ENCODE measurements at regions not wholly inside any gene's neighbourhood (a gene's known extent, or its start where the extent isn't known, plus 50 kb on each side); places are given as distances from the start of the nearest gene placed in this dataset.

DNA sequence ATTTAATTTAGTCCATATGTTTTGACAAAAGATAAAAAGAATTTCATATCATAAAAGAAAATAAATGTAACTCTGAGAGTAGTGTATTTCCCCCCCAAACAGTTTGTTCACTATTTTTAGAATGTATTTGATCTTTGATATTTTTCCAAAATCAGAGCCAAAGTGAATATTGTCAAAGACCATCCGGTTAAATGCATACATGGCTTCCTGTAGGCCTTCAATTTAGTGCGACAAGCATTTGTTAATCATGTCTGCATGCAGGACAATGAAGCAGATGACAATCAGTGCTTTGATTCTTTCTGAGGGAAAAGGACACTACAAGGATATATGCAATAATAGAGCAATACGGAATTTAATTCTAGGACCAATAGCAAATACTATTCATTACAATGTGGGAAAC lies 79.8 kb downstream of the ACTBL2 start:
- TF ChIP-seq, protein P1, sequence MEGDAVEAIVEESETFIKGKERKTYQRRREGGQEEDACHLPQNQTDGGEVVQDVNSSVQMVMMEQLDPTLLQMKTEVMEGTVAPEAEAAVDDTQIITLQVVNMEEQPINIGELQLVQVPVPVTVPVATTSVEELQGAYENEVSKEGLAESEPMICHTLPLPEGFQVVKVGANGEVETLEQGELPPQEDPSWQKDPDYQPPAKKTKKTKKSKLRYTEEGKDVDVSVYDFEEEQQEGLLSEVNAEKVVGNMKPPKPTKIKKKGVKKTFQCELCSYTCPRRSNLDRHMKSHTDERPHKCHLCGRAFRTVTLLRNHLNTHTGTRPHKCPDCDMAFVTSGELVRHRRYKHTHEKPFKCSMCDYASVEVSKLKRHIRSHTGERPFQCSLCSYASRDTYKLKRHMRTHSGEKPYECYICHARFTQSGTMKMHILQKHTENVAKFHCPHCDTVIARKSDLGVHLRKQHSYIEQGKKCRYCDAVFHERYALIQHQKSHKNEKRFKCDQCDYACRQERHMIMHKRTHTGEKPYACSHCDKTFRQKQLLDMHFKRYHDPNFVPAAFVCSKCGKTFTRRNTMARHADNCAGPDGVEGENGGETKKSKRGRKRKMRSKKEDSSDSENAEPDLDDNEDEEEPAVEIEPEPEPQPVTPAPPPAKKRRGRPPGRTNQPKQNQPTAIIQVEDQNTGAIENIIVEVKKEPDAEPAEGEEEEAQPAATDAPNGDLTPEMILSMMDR (IDR thresholded peaks at IDR 0.05; ENCODE audit: low read length), result no peak
- no peak for DNase-seq
- no peak overlapping the region for H3K9ac ChIP-seq (ENCODE audit: low read length)

DNA sequence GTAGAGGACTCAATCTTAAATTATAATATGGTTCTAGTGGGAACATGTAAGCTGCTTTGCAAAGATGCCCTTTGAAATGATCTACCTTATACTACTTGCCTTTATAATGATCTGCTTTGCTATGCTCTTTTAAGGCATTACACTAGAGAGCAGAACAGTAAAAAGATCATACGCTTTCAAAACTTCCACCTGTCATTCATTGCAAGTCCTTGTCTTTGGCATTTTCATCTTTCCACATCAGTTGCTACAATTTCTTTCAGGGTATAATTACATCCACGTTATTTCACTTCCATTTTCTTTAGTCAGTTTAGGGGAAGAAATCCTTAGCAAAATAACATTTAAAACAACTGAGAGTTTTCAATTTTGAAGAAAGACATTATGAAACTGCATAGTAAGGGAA lies 80.3 kb downstream of the ACTBL2 start:
- no peak overlapping the region for H3K4me2 ChIP-seq (ENCODE audit: low read depth, low read length)
- H4K20me1 ChIP-seq (ENCODE audit: insufficient read depth, low read length), result no peaks in the 10 kb centered on the region
- no peak overlapping the region for H3K27ac ChIP-seq (ENCODE audit: low read length)
- H3K9me2 ChIP-seq (replicated peaks; ENCODE audit: insufficient read depth, low read length), result no peaks in the 10 kb centered on the region
- no peaks in the 10 kb centered on the region for H3K79me2 ChIP-seq (ENCODE audit: low read length)
- TF ChIP-seq, protein P1 (IDR thresholded peaks at IDR 0.05; ENCODE audit: low read length), result no peak
- no peak for TF ChIP-seq EZH2phosphoT487 (IDR thresholded peaks at IDR 0.05; ENCODE audit: low read length)
- TF ChIP-seq EZH2 (optimal IDR thresholded peaks at IDR 0.05; ENCODE audit: low read depth, low read length), result no peak
- H3K4me3 ChIP-seq (ENCODE audit: low read length), result no peak overlapping the region
- H2AFZ ChIP-seq (ENCODE audit: low read length), result no peak overlapping the region
- no peaks in the 10 kb centered on the region for H3K4me1 ChIP-seq (ENCODE audit: low read length)
- H3F3A ChIP-seq (ENCODE audit: insufficient read depth, low read length), result no peaks in the 10 kb centered on the region
- H3K9ac ChIP-seq (ENCODE audit: low read length), result no peak overlapping the region
- no peaks in the 10 kb centered on the region for H3K9me3 ChIP-seq (replicated peaks; ENCODE audit: insufficient read depth, low read length)
- no peak for DNase-seq
- H3K36me3 ChIP-seq (replicated peaks; ENCODE audit: insufficient read depth, low read length), result no peaks in the 10 kb centered on the region
- no peaks in the 10 kb centered on the region for H3K27me3 ChIP-seq (replicated peaks; ENCODE audit: insufficient read depth, low read length)

More for the DNA sequence above, 79.8 kb downstream of the ACTBL2 start:
- Histone ChIP-seq H3K36me3 (replicated peaks; ENCODE audit: insufficient read depth, low read length) (no peaks in the 10 kb centered on the region), H3K79me2 (ENCODE audit: low read length) (no peaks in the 10 kb centered on the region), H3K27me3 (replicated peaks; ENCODE audit: insufficient read depth, low read length) (no peaks in the 10 kb centered on the region), H3K9me2 (replicated peaks; ENCODE audit: insufficient read depth, low read length) (no peaks in the 10 kb centered on the region), H4K20me1 (ENCODE audit: insufficient read depth, low read length) (no peaks in the 10 kb centered on the region), H3K4me2 (ENCODE audit: low read depth, low read length) (no peak overlapping the region), H3K27ac (ENCODE audit: low read length) (no peak overlapping the region), H3K4me1 (ENCODE audit: low read length) (no peaks in the 10 kb centered on the region), H2AFZ (ENCODE audit: low read length) (no peak overlapping the region), H3K4me3 (ENCODE audit: low read length) (no peak overlapping the region), H3F3A (ENCODE audit: insufficient read depth, low read length) (no peaks in the 10 kb centered on the region), H3K9me3 (replicated peaks; ENCODE audit: insufficient read depth, low read length) (no peaks in the 10 kb centered on the region)

DNA sequence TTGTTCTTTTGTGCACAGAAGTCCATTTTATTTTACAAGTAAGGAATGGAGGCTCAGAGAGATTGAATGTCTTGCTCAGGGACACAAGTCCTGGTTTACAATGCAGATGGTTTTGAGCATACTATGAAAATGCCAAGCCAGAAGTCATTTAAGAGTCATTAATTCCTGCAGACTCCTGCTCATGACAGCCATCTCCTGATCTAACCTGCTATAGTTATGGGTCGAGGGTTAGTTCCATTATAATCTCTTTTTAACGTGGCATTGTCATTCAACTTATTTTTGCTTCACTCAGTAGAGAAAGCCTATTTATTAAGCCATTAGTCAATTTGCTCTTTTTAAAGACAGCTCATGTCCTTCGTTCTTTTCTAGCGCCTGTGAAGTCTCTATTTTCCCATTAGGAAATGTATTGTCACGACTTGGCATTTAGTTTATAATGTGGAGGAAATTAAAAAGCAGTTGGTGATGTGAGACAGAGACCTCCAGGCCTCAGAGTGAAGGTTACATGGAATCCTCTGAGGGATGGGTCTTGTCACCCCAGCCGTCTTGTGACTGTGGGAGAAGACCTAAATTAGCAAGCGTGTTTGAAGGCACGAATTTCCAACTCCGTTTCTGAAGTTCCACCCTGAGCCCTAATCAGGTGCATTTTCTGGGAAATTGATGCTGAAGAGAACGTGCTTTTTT lies 84.1 kb downstream of the ACTBL2 start:
- no peak for DNase-seq
- Histone ChIP-seq H3K9me3 (replicated peaks; ENCODE audit: insufficient read depth, low read length) (no peaks in the 10 kb centered on the region), H3K4me1 (ENCODE audit: low read length) (no peaks in the 10 kb centered on the region), H3K36me3 (replicated peaks; ENCODE audit: insufficient read depth, low read length) (no peaks in the 10 kb centered on the region), H3K27me3 (replicated peaks; ENCODE audit: insufficient read depth, low read length) (no peaks in the 10 kb centered on the region), H3K79me2 (ENCODE audit: low read length) (no peaks in the 10 kb centered on the region), H4K20me1 (ENCODE audit: insufficient read depth, low read length) (no peaks in the 10 kb centered on the region), H2AFZ (ENCODE audit: low read length) (no peak overlapping the region), H3K27ac (ENCODE audit: low read length) (no peak overlapping the region), H3F3A (ENCODE audit: insufficient read depth, low read length) (no peaks in the 10 kb centered on the region), H3K9me2 (replicated peaks; ENCODE audit: insufficient read depth, low read length) (no peaks in the 10 kb centered on the region), H3K4me3 (ENCODE audit: low read length) (no peak overlapping the region), H3K4me2 (ENCODE audit: low read depth, low read length) (no peak overlapping the region), H3K9ac (ENCODE audit: low read length) (no peak overlapping the region)
- TF ChIP-seq, protein P1 (IDR thresholded peaks at IDR 0.05; ENCODE audit: low read length), result no peak
- TF ChIP-seq EZH2phosphoT487 (IDR thresholded peaks at IDR 0.05; ENCODE audit: low read length), result no peak
- no peak for TF ChIP-seq EZH2 (optimal IDR thresholded peaks at IDR 0.05; ENCODE audit: low read depth, low read length)

Measured in MM.1S (cell line).